Keratinocyte (primary cell): ENCODE measurements at regions not wholly inside any gene's neighbourhood (a gene's known extent, or its start where the extent isn't known, plus 50 kb on each side); places are given as distances from the start of the nearest gene placed in this dataset.

Source experiments
- DNase-seq: peaks from one replicate; pipeline ENCODE4 v3.0.0-alpha.2; 2011; ENCODE audit warnings: low read depth, missing footprints, low spot score
- FAIRE-seq: peaks from 2 replicates; lab custom pipeline; 2011; peaks lifted over from hg19 to GRCh38; lab: Jason Lieb, UNC
- H2AFZ ChIP-seq: 2 replicates; pipeline ENCODE4 v1.6.0; 2012; ENCODE audit warnings: low read length, control low read depth, inconsistent platforms; ENCODE audit not compliant: control insufficient read depth
- H3K27ac ChIP-seq: 2 replicates; pipeline ENCODE4 v1.5.1; 2011; ENCODE audit warnings: low read length; ENCODE audit not compliant: control insufficient read depth, insufficient read depth
- H3K27me3 ChIP-seq: 3 replicates; pipeline ENCODE4 v1.6.0; 2011; ENCODE audit warnings: low read length; ENCODE audit not compliant: control insufficient read depth, insufficient read depth; ENCODE audit errors: extremely low read depth
- H3K36me3 ChIP-seq, 2 experiments: 2 replicates in 1 of 2; 3 replicates in 1 of 2; pipeline ENCODE4 v1.5.1; 2011; ENCODE audit warnings: low read length in 2 of 2, mild to moderate bottlenecking in 1 of 2; ENCODE audit not compliant: control insufficient read depth in 2 of 2, insufficient read depth in 2 of 2; ENCODE audit errors: extremely low read depth in 1 of 2
- H3K4me1 ChIP-seq: 3 replicates; pipeline ENCODE4 v1.5.1; 2011; ENCODE audit warnings: low read length; ENCODE audit not compliant: control insufficient read depth, insufficient read depth; ENCODE audit errors: extremely low read depth
- H3K4me2 ChIP-seq: 3 replicates; pipeline ENCODE4 v1.6.0; 2011; ENCODE audit warnings: low read depth, low read length; ENCODE audit not compliant: control insufficient read depth, insufficient read depth; ENCODE audit errors: extremely low read depth
- H3K4me3 ChIP-seq, 3 experiments: fragments of 200-600 bp in 1 of 3; sonication (generic) in 1 of 3; 2 replicates in 2 of 3; 3 replicates in 1 of 3; pipeline ENCODE4 v1.5.1; 2011 to 2016; ENCODE audit warnings: low read length in 3 of 3, mild to moderate bottlenecking in 3 of 3, control low read depth in 2 of 3, inconsistent platforms in 1 of 3, low read depth in 1 of 3, mixed read lengths in 1 of 3, mixed run types in 1 of 3, moderate library complexity in 1 of 3; ENCODE audit not compliant: control insufficient read depth in 2 of 3, insufficient read depth in 2 of 3; ENCODE audit errors: extremely low read depth in 1 of 3
- H3K79me2 ChIP-seq: 2 replicates; pipeline ENCODE4 v1.6.0; 2012; ENCODE audit warnings: low read length; ENCODE audit not compliant: control insufficient read depth, insufficient read depth
- H3K9ac ChIP-seq: 3 replicates; pipeline ENCODE4 v1.6.0; 2011; ENCODE audit warnings: low read length; ENCODE audit not compliant: control insufficient read depth, insufficient read depth; ENCODE audit errors: extremely low read depth
- H3K9me1 ChIP-seq: 3 replicates; pipeline ENCODE4 v1.6.0; 2011; ENCODE audit warnings: low read length; ENCODE audit not compliant: control insufficient read depth, insufficient read depth; ENCODE audit errors: extremely low read depth
- H3K9me3 ChIP-seq: 2 replicates; pipeline ENCODE4 v1.5.1; 2012; ENCODE audit warnings: low read depth, low read length; ENCODE audit not compliant: control insufficient read depth
- H4K20me1 ChIP-seq: 3 replicates; pipeline ENCODE4 v1.6.0; 2011; ENCODE audit warnings: low read length; ENCODE audit not compliant: control insufficient read depth, insufficient read depth; ENCODE audit errors: extremely low read depth
- CTCF ChIP-seq, 3 experiments: IDR thresholded peaks in 1 of 3; conservative IDR thresholded peaks in 1 of 3; optimal IDR thresholded peaks in 1 of 3; 2 replicates in 2 of 3; 3 replicates in 1 of 3; pipeline versions ENCODE3 to v1.5.1; 2011; ENCODE audit warnings: low read length in 3 of 3, mild to moderate bottlenecking in 3 of 3, moderate library complexity in 2 of 3, control low read depth in 1 of 3, inconsistent platforms in 1 of 3; ENCODE audit not compliant: insufficient read depth in 2 of 3; ENCODE audit errors: extremely low read depth in 1 of 3
- EZH2 ChIP-seq: IDR thresholded peaks from one replicate; pipeline ENCODE4 v1.6.1; 2012; ENCODE audit warnings: inconsistent platforms, mild to moderate bottlenecking, low read length, moderate library complexity
- dilution Hi-C: fragments of 300-500 bp; cut with MboI; formaldehyde crosslinking; loops from one replicate; pipeline ENCODE4 v1.7.0; 2020; ENCODE audit warnings: low sequenced_read_pairs; ENCODE audit not compliant: extremely low pct_ligation_motif_present

- H3K9me1 ChIP-seq: no peaks in the 10 kb centered on the region
- no peak overlapping the region for H3K4me2 ChIP-seq
- H3K36me3 ChIP-seq: no peaks in the 10 kb centered on the region
- H3K79me2 ChIP-seq: no peaks in the 10 kb centered on the region
- H3K9me3 ChIP-seq: no peaks in the 10 kb centered on the region
- FAIRE-seq: no peak
- H3K4me3 ChIP-seq: no peak overlapping the region
- DNase-seq: no peak
- H3K27ac ChIP-seq: no peak overlapping the region
- no peaks in the 10 kb centered on the region for H4K20me1 ChIP-seq
- H3K4me1 ChIP-seq: no peaks in the 10 kb centered on the region
- no peak overlapping the region for H2AFZ ChIP-seq
- no peak overlapping the region for H3K9ac ChIP-seq
- no peak for TF ChIP-seq CTCF (optimal IDR thresholded peaks at IDR 0.05 in 1 of 3, IDR thresholded peaks at IDR 0.05 in 1 of 3, conservative IDR thresholded peaks at IDR 0.05 in 1 of 3; ENCODE audit: extremely low read depth in 1 of 3, insufficient read depth in 2 of 3, low read length in 3 of 3)
- TF ChIP-seq EZH2: no peak
- dilution Hi-C loops: no loop called here
- H3K27me3 ChIP-seq: no peaks in the 10 kb centered on the region
Measured at GRCh38 chr15:46450112-46450809, 815.4 kb downstream of the SQOR start.

DNA sequence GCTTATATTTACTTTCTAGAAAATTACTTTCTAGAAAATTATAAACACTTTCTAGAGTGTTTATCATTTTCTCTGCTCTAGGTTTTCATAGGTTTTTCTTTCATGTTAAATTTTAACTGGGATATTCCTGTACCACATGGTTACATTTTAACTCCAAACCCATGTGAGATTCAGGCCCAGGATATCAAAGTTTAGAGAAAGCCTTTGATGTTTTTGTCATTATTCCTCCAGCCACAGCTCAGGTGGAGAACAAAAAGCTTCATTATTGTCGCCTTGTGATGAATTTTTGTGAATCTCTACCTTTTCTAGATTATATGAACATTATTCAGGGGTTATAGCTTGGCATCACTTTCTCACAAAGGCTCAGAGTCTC, 816.0 kb downstream of the SQOR start:
- Histone ChIP-seq H3K9me3 (no peaks in the 10 kb centered on the region), H3K4me3 (no peak overlapping the region), H3K4me2 (no peak overlapping the region), H4K20me1 (no peaks in the 10 kb centered on the region), H3K4me1 (no peaks in the 10 kb centered on the region), H3K27ac (no peak overlapping the region), H3K9me1 (no peaks in the 10 kb centered on the region), H3K27me3 (no peaks in the 10 kb centered on the region), H2AFZ (no peak overlapping the region), H3K36me3 (no peaks in the 10 kb centered on the region), H3K9ac (no peak overlapping the region), H3K79me2 (no peaks in the 10 kb centered on the region)
- FAIRE-seq (no peak), DNase-seq (no peak)
- dilution Hi-C loops: no loop called here
- TF ChIP-seq EZH2 (no peak), CTCF (optimal IDR thresholded peaks at IDR 0.05 in 1 of 3, IDR thresholded peaks at IDR 0.05 in 1 of 3, conservative IDR thresholded peaks at IDR 0.05 in 1 of 3; ENCODE audit: extremely low read depth in 1 of 3, insufficient read depth in 2 of 3, low read length in 3 of 3) (no peak)
